ENCODE measurements at regions not wholly inside any gene's neighbourhood (a gene's known extent, or its start where the extent isn't known, plus 50 kb on each side); places are given as distances from the start of the nearest gene placed in this dataset.

GRCh38 chr4:153146961-153147360 is 57.3 kb upstream of the TRIM2 start:
- TF ChIP-seq CTCF (IDR thresholded peaks at IDR 0.05; ENCODE audit: borderline replicate concordance, extremely low read depth, low read length, poor library complexity, severe bottlenecking) (no peak), EZH2 (IDR thresholded peaks at IDR 0.05; ENCODE audit: borderline replicate concordance, low read depth, low read length, severe bottlenecking) (no peak)
